ENCODE measurements at regions not wholly inside any gene's neighbourhood (a gene's known extent, or its start where the extent isn't known, plus 50 kb on each side); places are given as distances from the start of the nearest gene placed in this dataset.

DNA sequence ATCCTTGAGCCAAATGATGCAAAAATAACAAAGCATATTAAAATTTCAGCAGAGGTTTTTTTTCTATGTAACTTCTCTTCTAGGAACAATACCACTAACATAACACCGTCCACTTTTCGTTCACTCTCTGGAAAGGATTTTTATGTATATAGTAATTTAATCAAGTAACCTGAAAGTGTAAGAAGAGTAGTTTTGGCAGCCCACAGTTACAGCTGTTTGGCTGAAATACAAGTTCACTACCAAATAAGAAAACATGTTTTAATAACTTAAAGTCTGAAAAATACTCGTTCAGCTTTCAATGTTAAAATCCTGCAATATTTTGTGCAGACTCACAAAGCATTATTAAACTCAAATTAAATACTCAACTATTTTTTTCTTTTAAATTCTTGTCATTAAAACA lies 896.8 kb upstream of the ADGRL4 start:
- TF ChIP-seq, protein P1, sequence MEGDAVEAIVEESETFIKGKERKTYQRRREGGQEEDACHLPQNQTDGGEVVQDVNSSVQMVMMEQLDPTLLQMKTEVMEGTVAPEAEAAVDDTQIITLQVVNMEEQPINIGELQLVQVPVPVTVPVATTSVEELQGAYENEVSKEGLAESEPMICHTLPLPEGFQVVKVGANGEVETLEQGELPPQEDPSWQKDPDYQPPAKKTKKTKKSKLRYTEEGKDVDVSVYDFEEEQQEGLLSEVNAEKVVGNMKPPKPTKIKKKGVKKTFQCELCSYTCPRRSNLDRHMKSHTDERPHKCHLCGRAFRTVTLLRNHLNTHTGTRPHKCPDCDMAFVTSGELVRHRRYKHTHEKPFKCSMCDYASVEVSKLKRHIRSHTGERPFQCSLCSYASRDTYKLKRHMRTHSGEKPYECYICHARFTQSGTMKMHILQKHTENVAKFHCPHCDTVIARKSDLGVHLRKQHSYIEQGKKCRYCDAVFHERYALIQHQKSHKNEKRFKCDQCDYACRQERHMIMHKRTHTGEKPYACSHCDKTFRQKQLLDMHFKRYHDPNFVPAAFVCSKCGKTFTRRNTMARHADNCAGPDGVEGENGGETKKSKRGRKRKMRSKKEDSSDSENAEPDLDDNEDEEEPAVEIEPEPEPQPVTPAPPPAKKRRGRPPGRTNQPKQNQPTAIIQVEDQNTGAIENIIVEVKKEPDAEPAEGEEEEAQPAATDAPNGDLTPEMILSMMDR (conservative IDR thresholded peaks at IDR 0.05; ENCODE audit: low read length), result no peak
- TF ChIP-seq EZH2phosphoT487 (IDR thresholded peaks at IDR 0.05; ENCODE audit: borderline replicate concordance, low read depth, low read length), result no peak
